Cardiac muscle cell (in vitro differentiated cells and primary cell): ENCODE measurements at regions not wholly inside any gene's neighbourhood (a gene's known extent, or its start where the extent isn't known, plus 50 kb on each side); places are given as distances from the start of the nearest gene placed in this dataset.

ENCODE experiments used
- DNase-seq, 2 donors: peaks; one replicate each; pipeline versions ENCODE4 v3.0.0 to v3.0.0-alpha.2; 2010 to 2017; ENCODE audit warnings: low read depth in 1 of 2, low spot score in 1 of 2
- H3K27ac ChIP-seq: fragments of 200-600 bp; sonication (generic); 2 replicates; pipeline ENCODE4 v1.5.1; 2016
- H3K27me3 ChIP-seq: fragments of 200-600 bp; sonication (generic); 2 replicates; pipeline ENCODE4 v1.6.0; 2016; ENCODE audit warnings: control low read depth
- H3K36me3 ChIP-seq: fragments of 200-600 bp; sonication (generic); 2 replicates; pipeline ENCODE4 v1.5.1; 2016; ENCODE audit warnings: control low read depth
- H3K4me1 ChIP-seq: fragments of 200-600 bp; sonication (generic); 2 replicates; pipeline ENCODE4 v1.8.1; 2017; ENCODE audit warnings: low read depth, mild to moderate bottlenecking, mixed run types
- H3K4me3 ChIP-seq: fragments of 200-600 bp; sonication (generic); 2 replicates; pipeline ENCODE4 v1.5.1; 2016; ENCODE audit warnings: mild to moderate bottlenecking
- H3K9me3 ChIP-seq: fragments of 200-600 bp; sonication (generic); 2 replicates; pipeline ENCODE4 v1.5.1; 2017; ENCODE audit warnings: low read depth, mild to moderate bottlenecking, control low read depth
- CTCF ChIP-seq: IDR thresholded peaks from 2 replicates; pipeline ENCODE4 v1.5.1; 2012; ENCODE audit warnings: low read depth, mild to moderate bottlenecking, low read length

GRCh38 chr6:87959083-87959482, 88.6 kb upstream of the SPACA1 start:
- no peak for TF ChIP-seq CTCF
- H3K27me3 ChIP-seq, result peaks cover 4% of the 10 kb centered on the region

GRCh38 chr6:87951751-87952150, 95.9 kb upstream of the SPACA1 start:
- H3K4me1 ChIP-seq, result peaks cover 7% of the 10 kb centered on the region
- DNase-seq, result no peak
- TF ChIP-seq CTCF, result no peak
- H3K4me3 ChIP-seq, result no peak overlapping the region
- no peaks in the 10 kb centered on the region for H3K36me3 ChIP-seq
- no peaks in the 10 kb centered on the region for H3K9me3 ChIP-seq
- no peak overlapping the region for H3K27ac ChIP-seq
- H3K27me3 ChIP-seq, result peaks cover 21% of the 10 kb centered on the region

More at GRCh38 chr6:87959083-87959482, 88.6 kb upstream of the SPACA1 start:
- Histone ChIP-seq H3K36me3 (no peaks in the 10 kb centered on the region), H3K27ac (no peak overlapping the region), H3K4me1 (no peaks in the 10 kb centered on the region), H3K4me3 (no peak overlapping the region), H3K9me3 (no peaks in the 10 kb centered on the region)
- DNase-seq, result no peak

- no peak for TF ChIP-seq CTCF
- peak in 1 of 2 donors; percentile 44 for DNase-seq
- H3K27ac ChIP-seq, result no peak overlapping the region
- no peaks in the 10 kb centered on the region for H3K36me3 ChIP-seq
- no peaks in the 10 kb centered on the region for H3K9me3 ChIP-seq
- H3K4me3 ChIP-seq, result no peak overlapping the region
- peaks cover 21% of the 10 kb centered on the region for H3K27me3 ChIP-seq
- H3K4me1 ChIP-seq, result peaks cover 7% of the 10 kb centered on the region
Observed at GRCh38 chr6:87950614-87951013, 97.0 kb upstream of the SPACA1 start.

GRCh38 chr6:87949194-87949593, 98.4 kb upstream of the SPACA1 start:
- no peak for DNase-seq
- Histone ChIP-seq H3K27me3 (peaks cover 17% of the 10 kb centered on the region), H3K4me1 (peaks cover 15% of the 10 kb centered on the region), H3K9me3 (no peaks in the 10 kb centered on the region), H3K27ac (no peak overlapping the region), H3K4me3 (no peak overlapping the region), H3K36me3 (no peaks in the 10 kb centered on the region)
- no peak for TF ChIP-seq CTCF

- H3K27ac ChIP-seq, result no peak overlapping the region
- no peak overlapping the region for H3K4me3 ChIP-seq
- no peaks in the 10 kb centered on the region for H3K9me3 ChIP-seq
- no peak for DNase-seq
- no peak for TF ChIP-seq CTCF
- H3K27me3 ChIP-seq, result peaks cover 4% of the 10 kb centered on the region
- H3K36me3 ChIP-seq, result no peaks in the 10 kb centered on the region
- peaks cover 15% of the 10 kb centered on the region for H3K4me1 ChIP-seq
Observed at GRCh38 chr6:87946669-87947068, 101.0 kb upstream of the SPACA1 start.

GRCh38 chr6:87945966-87946365, 101.7 kb upstream of the SPACA1 start:
- no peak overlapping the region for H3K4me3 ChIP-seq
- peaks cover 15% of the 10 kb centered on the region for H3K4me1 ChIP-seq
- peak in 1 of 2 donors; percentile 38 for DNase-seq
- H3K9me3 ChIP-seq, result no peaks in the 10 kb centered on the region
- no peaks in the 10 kb centered on the region for H3K36me3 ChIP-seq
- no peaks in the 10 kb centered on the region for H3K27me3 ChIP-seq
- no peak overlapping the region for H3K27ac ChIP-seq
- TF ChIP-seq CTCF, result no peak
